ENCODE measurements at regions not wholly inside any gene's neighbourhood (a gene's known extent, or its start where the extent isn't known, plus 50 kb on each side); places are given as distances from the start of the nearest gene placed in this dataset.

GRCh38 chr7:35331730-35332678 lies 78.1 kb upstream of the TBX20 start:
- no peak for DNase-seq

GRCh38 chr7:35329026-35329425 lies 75.1 kb upstream of the TBX20 start:
- DNase-seq: no peak

DNA sequence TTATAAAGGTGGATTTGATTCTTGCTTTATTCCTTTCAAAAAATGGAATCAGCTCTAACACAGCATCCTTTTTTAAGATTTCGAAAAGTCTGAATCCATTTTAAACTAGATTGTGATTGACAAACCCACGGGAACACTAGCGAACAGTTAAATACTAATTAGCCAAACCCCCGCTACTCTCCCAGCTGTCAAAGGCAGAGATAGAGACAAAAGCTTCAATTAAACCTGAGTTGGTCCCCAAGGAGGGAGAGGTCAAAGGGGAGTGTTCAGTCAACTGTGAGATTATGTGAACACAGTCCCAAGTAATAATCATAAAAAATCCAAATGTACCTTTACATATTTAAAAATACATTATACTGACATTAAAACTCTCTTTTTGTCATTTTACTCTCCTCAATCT lies 65.7 kb upstream of the TBX20 start:
- no peak for DNase-seq

GRCh38 chr7:35316549-35316948 lies 62.6 kb upstream of the TBX20 start:
- DNase-seq: no peak

DNA sequence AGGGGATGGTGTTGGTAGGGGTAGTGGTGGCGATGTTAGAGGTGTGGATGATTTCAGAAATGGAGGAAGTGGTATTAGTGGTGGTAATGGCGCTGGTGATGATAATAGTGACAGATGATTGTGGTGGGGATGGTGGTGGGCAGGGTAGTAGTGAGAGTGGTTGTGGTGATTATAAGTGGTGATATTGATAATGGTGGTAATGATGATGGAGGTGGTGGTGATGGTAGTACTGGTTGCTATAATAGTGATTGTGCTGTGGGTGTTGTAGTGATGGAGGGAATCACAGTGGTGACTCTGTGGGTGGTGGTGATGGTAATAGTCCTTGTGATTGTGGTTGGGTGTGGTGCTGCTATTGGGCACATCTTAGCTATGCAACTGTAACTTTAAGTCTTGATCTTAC lies 61.6 kb upstream of the TBX20 start:
- DNase-seq: no peak

GRCh38 chr7:35314354-35314753 lies 60.5 kb upstream of the TBX20 start:
- no peak for DNase-seq

DNA sequence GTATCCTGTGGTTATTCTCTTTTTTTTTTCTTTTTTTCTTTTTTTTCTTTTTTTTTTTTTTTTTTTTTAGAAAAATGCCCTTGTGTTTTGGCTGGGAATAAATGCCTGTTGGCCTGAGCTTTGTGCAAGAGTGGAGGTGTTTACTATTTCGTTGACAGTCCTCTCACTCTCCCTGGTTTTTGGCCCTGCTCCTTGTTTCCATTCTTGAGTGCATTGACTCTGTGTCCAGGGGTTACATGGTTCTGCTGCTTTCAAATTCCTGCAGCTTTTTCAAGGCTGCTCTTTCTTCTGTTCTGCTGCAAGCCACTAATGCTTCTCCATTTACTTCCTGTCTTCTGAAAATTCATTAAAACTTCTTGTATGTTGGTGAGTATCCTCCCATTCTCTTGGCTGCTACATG lies 59.7 kb upstream of the TBX20 start:
- no peak for DNase-seq

Measured in cerebellar nuclear complex (tissue), 1 donor.